CD14-positive monocyte (primary cell): ENCODE measurements at regions not wholly inside any gene's neighbourhood (a gene's known extent, or its start where the extent isn't known, plus 50 kb on each side); places are given as distances from the start of the nearest gene placed in this dataset.

Experiments used
- DNase-seq, 3 donors: peaks; one replicate each; pipeline ENCODE4 v3.0.0-alpha.2; 2011 to 2022
- H2AFZ ChIP-seq: 2 replicates; pipeline ENCODE4 v1.6.0; 2012; ENCODE audit warnings: mild to moderate bottlenecking, low read depth, low read length, inconsistent platforms; ENCODE audit not compliant: insufficient read depth, poor library complexity, severe bottlenecking
- H3K27ac ChIP-seq, 2 donors: 1 replicate in 1 of 2; 2 replicates in 1 of 2; pipeline ENCODE4 v1.5.1; 2012 to 2013; ENCODE audit warnings: low read length in 2 of 2, control low read depth in 1 of 2, inconsistent platforms in 1 of 2, low read depth in 1 of 2, mild to moderate bottlenecking in 1 of 2
- H3K27me3 ChIP-seq, 2 donors: one replicate each; pipeline versions ENCODE4 v1.6.0 to v1.6.1; 2011 to 2013; ENCODE audit warnings: low read length in 2 of 2; ENCODE audit not compliant: control insufficient read depth in 2 of 2, insufficient read depth in 2 of 2
- H3K36me3 ChIP-seq, 2 donors: replicated peaks in 1 of 2; 1 replicate in 1 of 2; 2 replicates in 1 of 2; pipeline versions ENCODE4 v1.5.1 to v1.6.1; 2012 to 2013; ENCODE audit warnings: low read length in 2 of 2, control low read depth in 1 of 2, inconsistent platforms in 1 of 2, mild to moderate bottlenecking in 1 of 2; ENCODE audit not compliant: insufficient read depth in 2 of 2, control insufficient read depth in 1 of 2
- H3K4me1 ChIP-seq, 2 donors: 1 replicate in 1 of 2; 2 replicates in 1 of 2; pipeline versions ENCODE4 v1.5.1 to v1.6.1; 2012 to 2013; ENCODE audit warnings: low read length in 2 of 2, control low read depth in 1 of 2, inconsistent platforms in 1 of 2, mild to moderate bottlenecking in 1 of 2, moderate library complexity in 1 of 2; ENCODE audit not compliant: insufficient read depth in 2 of 2, control insufficient read depth in 1 of 2
- H3K4me2 ChIP-seq: replicated peaks from 2 replicates; pipeline ENCODE3; 2012; ENCODE audit warnings: low read length, moderate library complexity, mild to moderate bottlenecking; ENCODE audit not compliant: poor library complexity, severe bottlenecking; ENCODE audit errors: extremely low read depth
- H3K4me3 ChIP-seq, 3 experiments: fragments of 200-600 bp in 1 of 3; sonication (generic) in 1 of 3; replicated peaks in 1 of 3; 1 replicate in 2 of 3; 2 replicates in 1 of 3; pipeline ENCODE4 v1.5.1; 2011 to 2013; ENCODE audit warnings: low read length in 3 of 3, mild to moderate bottlenecking in 3 of 3, control low read depth in 2 of 3, low read depth in 2 of 3, inconsistent platforms in 1 of 3, moderate library complexity in 1 of 3
- H3K79me2 ChIP-seq: 2 replicates; pipeline ENCODE4 v1.6.0; 2012; ENCODE audit warnings: mild to moderate bottlenecking, control low read depth, inconsistent platforms, low read length, moderate library complexity; ENCODE audit not compliant: insufficient read depth
- H3K9ac ChIP-seq: 2 replicates; pipeline ENCODE4 v1.6.0; 2017; ENCODE audit warnings: low read length, mild to moderate bottlenecking; ENCODE audit not compliant: insufficient read depth, poor library complexity, severe bottlenecking
- H3K9me3 ChIP-seq, 2 donors: replicated peaks in 1 of 2; 1 replicate in 1 of 2; 2 replicates in 1 of 2; pipeline versions ENCODE4 v1.5.1 to v1.6.1; 2012 to 2013; ENCODE audit warnings: low read length in 2 of 2, control low read depth in 1 of 2; ENCODE audit not compliant: control insufficient read depth in 1 of 2, insufficient read depth in 1 of 2
- H4K20me1 ChIP-seq: 2 replicates; pipeline ENCODE4 v1.6.0; 2012; ENCODE audit warnings: mild to moderate bottlenecking, low read length, control low read depth, moderate library complexity; ENCODE audit not compliant: insufficient read depth
- H3K27ac Mint-ChIP-seq, 7 donors: one replicate each; pipeline ENCODE4 v1.8.0; 2020; ENCODE audit warnings: mild to moderate bottlenecking in 7 of 7, mixed read lengths in 7 of 7, moderate library complexity in 6 of 7, inconsistent platforms in 2 of 7
- H3K27me3 Mint-ChIP-seq, 3 donors: one replicate each; pipeline ENCODE4 v1.8.0; 2021 to 2022; ENCODE audit warnings: low read depth in 3 of 3, mild to moderate bottlenecking in 3 of 3, mixed read lengths in 3 of 3, moderate library complexity in 3 of 3, inconsistent platforms in 1 of 3
- H3K36me3 Mint-ChIP-seq, 2 donors: one replicate each; pipeline ENCODE4 v1.8.0; 2020; ENCODE audit warnings: mixed read lengths in 2 of 2, inconsistent platforms in 1 of 2, mild to moderate bottlenecking in 1 of 2
- H3K4me1 Mint-ChIP-seq: one replicate; pipeline ENCODE4 v1.8.0; 2020; ENCODE audit warnings: mild to moderate bottlenecking, mixed read lengths
- H3K4me3 Mint-ChIP-seq, 2 donors: one replicate each; pipeline ENCODE4 v1.8.0; 2020; ENCODE audit warnings: mild to moderate bottlenecking in 2 of 2, mixed read lengths in 2 of 2, moderate library complexity in 1 of 2
- H3K9me3 Mint-ChIP-seq, 7 donors: one replicate each; pipeline ENCODE4 v1.8.0; 2020 to 2022; ENCODE audit warnings: mixed read lengths in 7 of 7, mild to moderate bottlenecking in 6 of 7, moderate library complexity in 6 of 7, inconsistent platforms in 2 of 7
- WGBS: methylation state at CpG from one replicate; pipeline ENCODE4 v1.1.5; 2013; ENCODE audit warnings: missing lambda C conversion rate; ENCODE audit not compliant: insufficient coverage; 5-methylcytosine and 5-hydroxymethylcytosine counted together
- intact Hi-C, 2 donors: fragments of 100-400 bp; cut with micrococcal nuclease; formaldehyde crosslinking; loops; one replicate each; pipeline versions ENCODE4 v1.15.0 to v1.15.1; 2023
- TF ChIP-seq, protein P1 (sequence below): fragments of 200-600 bp; IDR thresholded peaks from one replicate; pipeline ENCODE4 v1.8.0; 2022; ENCODE audit warnings: antibody characterized with exemption, mild to moderate bottlenecking

DNA sequence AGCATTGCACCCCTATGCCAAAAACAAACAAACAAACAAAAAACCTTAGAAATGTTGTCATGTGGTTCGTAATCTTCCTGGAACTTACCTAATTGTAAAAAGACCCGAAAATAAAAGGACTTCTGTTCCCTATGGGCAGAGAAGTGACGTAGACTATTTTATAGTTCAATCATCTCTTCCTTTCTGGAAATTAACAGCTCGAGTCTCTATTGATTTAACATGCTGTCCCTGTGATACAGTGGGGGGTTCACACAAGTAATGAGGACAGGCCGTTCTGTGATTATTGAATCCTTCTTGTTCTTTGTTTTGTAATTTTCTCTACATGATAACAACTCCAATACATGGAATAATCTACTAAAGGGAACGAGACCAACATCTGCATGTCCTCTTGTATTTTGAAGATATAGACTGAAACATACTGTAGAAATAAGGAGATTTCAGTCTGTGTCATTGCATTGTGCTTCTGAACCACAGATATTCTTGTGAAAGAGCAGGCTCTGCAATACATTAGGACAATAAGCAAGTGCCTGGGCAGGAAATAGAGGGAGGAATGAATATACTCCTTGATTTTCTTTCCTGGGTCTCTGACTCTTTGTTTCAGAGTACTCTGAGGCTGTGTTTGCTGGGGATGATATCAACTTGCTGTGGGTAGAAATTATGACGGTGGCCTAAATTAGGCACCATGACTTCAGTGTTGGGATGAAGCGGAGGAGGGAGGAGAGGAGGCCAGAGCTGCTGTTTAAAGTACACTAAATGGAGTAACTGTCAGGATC, 65.7 kb upstream of the PPM1B start:
- intact Hi-C loops, result loop anchor here in 1 of 2 donors (10.0 kb wide), 1 partner anchor 62 kb away; the partner anchor contains the start of gene PPM1B
- Histone ChIP-seq H3K36me3 (no peaks in the 10 kb centered on the region), H3K9me3 (no peaks in the 10 kb centered on the region), H3K4me2 (no peak overlapping the region), H3K27me3 (no peaks in the 10 kb centered on the region), H3K27ac (no peak overlapping the region), H2AFZ (no peak overlapping the region), H3K9ac (no peak overlapping the region), H3K4me1 (peaks cover 26 to 30% of the 10 kb centered on the region in 2 donors), H3K4me3 (no peak overlapping the region), H3K79me2 (no peaks in the 10 kb centered on the region), H4K20me1 (no peaks in the 10 kb centered on the region)
- Mint-ChIP-seq H3K27me3 (peaks cover 0 to 2% (median 0%) of the 10 kb centered on the region in 3 donors), H3K36me3 (no peaks in the 10 kb centered on the region), H3K4me1 (peaks cover 29% of the 10 kb centered on the region), H3K9me3 (peaks cover 0 to 1% (median 0%) of the 10 kb centered on the region in 7 donors), H3K4me3 (no peak overlapping the region), H3K27ac (no peak overlapping the region)
- 100% methylated on average over 3 of the region's 8 CpGs for WGBS
- DNase-seq, result no peak
- TF ChIP-seq, protein P1, sequence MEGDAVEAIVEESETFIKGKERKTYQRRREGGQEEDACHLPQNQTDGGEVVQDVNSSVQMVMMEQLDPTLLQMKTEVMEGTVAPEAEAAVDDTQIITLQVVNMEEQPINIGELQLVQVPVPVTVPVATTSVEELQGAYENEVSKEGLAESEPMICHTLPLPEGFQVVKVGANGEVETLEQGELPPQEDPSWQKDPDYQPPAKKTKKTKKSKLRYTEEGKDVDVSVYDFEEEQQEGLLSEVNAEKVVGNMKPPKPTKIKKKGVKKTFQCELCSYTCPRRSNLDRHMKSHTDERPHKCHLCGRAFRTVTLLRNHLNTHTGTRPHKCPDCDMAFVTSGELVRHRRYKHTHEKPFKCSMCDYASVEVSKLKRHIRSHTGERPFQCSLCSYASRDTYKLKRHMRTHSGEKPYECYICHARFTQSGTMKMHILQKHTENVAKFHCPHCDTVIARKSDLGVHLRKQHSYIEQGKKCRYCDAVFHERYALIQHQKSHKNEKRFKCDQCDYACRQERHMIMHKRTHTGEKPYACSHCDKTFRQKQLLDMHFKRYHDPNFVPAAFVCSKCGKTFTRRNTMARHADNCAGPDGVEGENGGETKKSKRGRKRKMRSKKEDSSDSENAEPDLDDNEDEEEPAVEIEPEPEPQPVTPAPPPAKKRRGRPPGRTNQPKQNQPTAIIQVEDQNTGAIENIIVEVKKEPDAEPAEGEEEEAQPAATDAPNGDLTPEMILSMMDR, result no peak

DNA sequence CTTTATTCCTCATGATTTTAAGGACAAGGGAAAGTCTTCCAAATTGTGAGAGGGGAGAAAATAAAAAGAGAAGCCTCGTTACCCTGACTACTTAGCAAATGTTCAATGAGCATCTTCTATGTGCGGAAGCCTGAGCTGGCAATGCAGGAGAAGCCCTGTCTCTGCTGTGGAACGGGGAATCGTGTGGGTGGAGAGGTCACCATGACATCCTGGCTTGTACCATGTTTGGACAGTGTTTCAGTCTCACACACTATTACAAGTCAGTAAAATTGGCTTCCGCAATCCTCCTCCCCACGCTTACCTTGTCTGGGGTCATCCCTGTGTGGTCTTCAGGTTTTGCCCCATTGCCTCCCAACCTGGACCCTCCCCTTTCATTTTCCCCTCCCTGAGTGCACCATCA, 65.0 kb upstream of the PPM1B start:
- peaks cover 26 to 32% of the 10 kb centered on the region in 2 donors for H3K4me1 ChIP-seq
- no peaks in the 10 kb centered on the region for H3K9me3 ChIP-seq
- 100% methylated on average over 4 of the region's 6 CpGs for WGBS
- no peak overlapping the region for H3K4me3 Mint-ChIP-seq
- H3K36me3 ChIP-seq, result no peaks in the 10 kb centered on the region
- TF ChIP-seq, protein P1, result no peak
- no peak overlapping the region for H3K9ac ChIP-seq
- H2AFZ ChIP-seq, result no peak overlapping the region
- H3K27me3 Mint-ChIP-seq, result no peaks in the 10 kb centered on the region
- H3K27me3 ChIP-seq, result no peaks in the 10 kb centered on the region
- DNase-seq, result no peak
- peaks cover 0 to 1% (median 0%) of the 10 kb centered on the region in 7 donors for H3K9me3 Mint-ChIP-seq
- intact Hi-C loops, result loop anchor here in 1 of 2 donors (10.0 kb wide), 1 partner anchor 61 kb away; the partner anchor contains the start of gene PPM1B
- H3K4me2 ChIP-seq, result no peak overlapping the region
- no peaks in the 10 kb centered on the region for H4K20me1 ChIP-seq
- H3K27ac Mint-ChIP-seq, result no peak overlapping the region
- no peak overlapping the region for H3K4me3 ChIP-seq
- H3K4me1 Mint-ChIP-seq, result peaks cover 31% of the 10 kb centered on the region
- H3K36me3 Mint-ChIP-seq, result no peaks in the 10 kb centered on the region
- H3K27ac ChIP-seq, result no peak overlapping the region
- H3K79me2 ChIP-seq, result no peaks in the 10 kb centered on the region
